HG02623 (cell line): ENCODE measurements at regions not wholly inside any gene's neighbourhood (a gene's known extent, or its start where the extent isn't known, plus 50 kb on each side); places are given as distances from the start of the nearest gene placed in this dataset.

Source experiments
- ATAC-seq: cut with Tn5 transposase; IDR thresholded peaks from one replicate; pipeline ENCODE4 v1.9.1; 2021; ENCODE audit warnings: moderate library complexity; ENCODE audit not compliant: unreplicated experiment

DNA sequence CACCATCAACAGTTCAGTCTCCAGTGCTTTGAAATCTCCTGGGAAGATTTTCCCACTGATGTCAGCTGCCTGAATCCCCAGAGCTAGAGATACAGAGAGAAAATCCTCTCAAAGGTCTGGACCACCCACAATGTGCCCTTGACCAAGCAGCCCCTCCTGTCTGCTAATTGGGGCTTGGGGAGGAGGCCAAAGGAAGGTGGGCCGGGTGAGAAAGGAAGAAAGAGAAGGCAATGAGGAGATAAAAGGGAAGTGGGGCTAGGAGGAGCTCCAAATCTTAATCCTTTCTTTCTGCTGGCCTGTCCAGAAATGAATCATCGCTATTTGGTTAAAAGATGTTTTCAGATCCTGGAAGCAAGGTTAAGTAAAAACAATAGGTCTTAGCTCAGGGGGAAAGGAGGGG is 322.9 kb downstream of the BCL11B start:
- no peak for ATAC-seq

- ATAC-seq = no peak
Observed at GRCh38 chr14:98949481-98950135, 322.4 kb downstream of the BCL11B start.

GRCh38 chr14:98950353-98950895 is 321.6 kb downstream of the BCL11B start:
- no peak for ATAC-seq

DNA sequence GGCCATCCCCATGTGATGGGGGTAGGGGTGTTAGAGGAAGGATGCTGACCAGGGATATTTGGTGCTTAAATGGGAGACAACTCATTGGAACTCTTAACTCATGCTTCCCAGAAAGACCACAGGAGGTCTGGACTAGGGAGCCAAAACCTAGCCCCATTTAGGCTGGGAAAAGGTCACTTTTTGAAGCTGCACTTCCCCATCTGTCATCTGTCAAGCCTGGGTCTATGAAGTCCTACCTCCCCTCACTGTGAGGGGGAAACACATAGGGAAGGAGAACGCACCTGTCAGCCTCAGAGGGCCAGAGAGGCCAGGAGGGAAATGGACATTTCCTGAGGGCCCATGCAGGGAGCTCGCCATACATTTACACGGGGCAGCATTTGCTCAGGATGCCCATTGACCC is 321.0 kb downstream of the BCL11B start:
- ATAC-seq = no peak

DNA sequence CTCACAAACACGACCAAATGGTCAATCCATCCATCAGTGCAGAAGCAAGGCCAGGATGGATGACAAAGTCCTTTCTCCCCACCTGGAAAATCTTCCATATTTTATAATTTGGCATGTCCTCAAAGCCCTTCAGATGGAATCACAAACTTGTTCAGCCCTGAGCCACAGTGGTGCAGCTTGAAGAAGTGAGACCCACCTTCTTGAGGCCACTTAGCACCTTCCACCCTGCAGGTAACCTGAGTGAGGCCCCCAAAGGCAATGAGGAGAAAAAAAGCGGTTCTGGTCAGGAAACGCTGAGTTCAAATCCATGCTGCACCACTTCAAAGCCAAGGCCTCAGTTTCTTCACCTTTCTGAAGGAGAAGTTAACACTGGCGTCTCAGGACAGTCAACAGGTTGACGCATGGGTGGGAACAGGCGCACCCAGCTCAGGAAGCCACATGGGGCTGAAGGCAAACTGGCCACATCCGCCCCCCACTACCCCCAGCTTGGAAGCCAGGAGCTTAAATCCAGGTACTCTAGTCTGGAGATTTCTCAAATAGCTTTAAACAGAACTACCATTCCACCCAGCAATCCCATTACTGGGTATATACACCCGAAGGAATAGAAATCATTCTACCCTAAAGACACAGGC is 320.4 kb downstream of the BCL11B start:
- ATAC-seq = no peak

GRCh38 chr14:98952593-98953350 is 319.2 kb downstream of the BCL11B start:
- no peak for ATAC-seq

DNA sequence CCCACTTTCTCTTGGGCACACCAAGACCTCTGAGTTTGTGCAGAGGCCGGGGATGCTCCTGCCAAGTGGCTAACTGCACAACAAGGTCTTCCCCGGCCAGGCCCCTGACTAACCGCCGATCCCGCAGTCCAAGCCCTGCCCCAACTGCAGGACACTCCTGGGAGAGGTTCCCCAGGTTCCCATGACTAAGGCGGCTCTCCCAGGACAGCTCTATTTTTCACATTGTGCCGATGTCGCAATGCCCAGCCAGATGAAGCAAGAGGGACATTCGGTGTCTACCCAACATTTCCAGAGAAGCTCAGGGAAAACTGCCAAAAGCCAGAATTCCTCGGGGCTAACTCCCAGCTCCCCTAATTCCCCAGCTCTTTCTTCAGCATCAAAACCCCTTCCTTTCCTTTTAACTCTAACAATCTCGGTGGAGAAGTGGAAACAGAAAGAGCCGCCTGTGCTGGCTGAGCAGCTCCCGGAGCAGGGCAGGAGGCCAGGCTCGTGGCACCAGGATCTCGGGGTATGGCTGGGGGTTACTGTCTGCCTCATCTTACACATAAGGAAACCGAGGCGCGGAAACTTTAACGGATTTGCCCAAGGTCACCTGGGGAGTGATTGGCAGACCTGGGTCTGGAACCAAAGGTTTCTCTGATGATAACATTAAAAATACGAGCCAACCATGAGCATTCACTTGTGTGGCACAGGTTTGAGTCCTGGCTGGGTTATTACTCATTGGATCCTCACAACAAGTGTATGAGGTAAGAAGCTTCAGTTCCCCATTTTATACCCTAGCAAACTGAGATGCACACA is 318.2 kb downstream of the BCL11B start:
- no peak for ATAC-seq

- no peak for ATAC-seq
Observed at GRCh38 chr14:98954349-98955000, 317.5 kb downstream of the BCL11B start.

GRCh38 chr14:98955036-98955740 is 316.8 kb downstream of the BCL11B start:
- ATAC-seq = no peak

DNA sequence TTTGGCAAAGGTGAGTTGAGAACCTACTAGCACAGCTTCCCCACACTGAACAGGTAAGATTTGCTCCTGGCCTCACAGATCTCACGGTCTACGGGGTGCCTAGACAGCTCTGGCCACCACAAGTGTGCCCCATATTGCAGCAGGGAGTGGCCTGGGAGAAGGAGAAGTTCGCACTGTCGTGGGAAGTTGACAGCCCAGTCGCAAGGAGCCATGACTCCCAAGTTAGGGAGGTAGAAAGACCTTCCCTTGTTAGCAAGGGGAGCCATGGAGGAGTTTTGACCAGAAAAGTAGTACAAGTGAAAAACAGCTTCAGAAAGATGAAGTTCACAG is 316.3 kb downstream of the BCL11B start:
- ATAC-seq = no peak

GRCh38 chr14:98956181-98956580 is 315.8 kb downstream of the BCL11B start:
- no peak for ATAC-seq

GRCh38 chr14:98956661-98957060 is 315.3 kb downstream of the BCL11B start:
- no peak for ATAC-seq

GRCh38 chr14:98957211-98958047 is 314.6 kb downstream of the BCL11B start:
- no peak for ATAC-seq

GRCh38 chr14:98958048-98958631 is 313.9 kb downstream of the BCL11B start:
- ATAC-seq = no peak

DNA sequence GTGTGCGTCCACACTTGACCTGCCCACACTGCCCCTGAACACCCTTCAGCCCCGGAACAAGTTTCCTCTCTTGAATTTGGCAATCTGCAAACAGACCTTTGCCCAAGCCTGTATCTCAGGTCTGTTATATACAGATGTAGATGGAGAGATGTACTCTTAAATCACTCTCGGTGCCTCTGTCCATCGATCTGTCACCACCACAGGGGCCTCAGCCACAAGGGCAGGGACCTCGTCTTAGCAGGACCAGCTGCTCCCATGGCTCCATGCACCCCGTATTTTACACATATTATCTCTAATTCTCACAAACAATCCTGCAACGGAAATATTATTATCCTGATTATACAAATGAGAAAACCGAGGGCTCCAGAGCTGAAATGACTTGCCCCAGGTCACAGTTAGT is 313.4 kb downstream of the BCL11B start:
- no peak for ATAC-seq

GRCh38 chr14:98959410-98959809 is 312.6 kb downstream of the BCL11B start:
- ATAC-seq = no peak

DNA sequence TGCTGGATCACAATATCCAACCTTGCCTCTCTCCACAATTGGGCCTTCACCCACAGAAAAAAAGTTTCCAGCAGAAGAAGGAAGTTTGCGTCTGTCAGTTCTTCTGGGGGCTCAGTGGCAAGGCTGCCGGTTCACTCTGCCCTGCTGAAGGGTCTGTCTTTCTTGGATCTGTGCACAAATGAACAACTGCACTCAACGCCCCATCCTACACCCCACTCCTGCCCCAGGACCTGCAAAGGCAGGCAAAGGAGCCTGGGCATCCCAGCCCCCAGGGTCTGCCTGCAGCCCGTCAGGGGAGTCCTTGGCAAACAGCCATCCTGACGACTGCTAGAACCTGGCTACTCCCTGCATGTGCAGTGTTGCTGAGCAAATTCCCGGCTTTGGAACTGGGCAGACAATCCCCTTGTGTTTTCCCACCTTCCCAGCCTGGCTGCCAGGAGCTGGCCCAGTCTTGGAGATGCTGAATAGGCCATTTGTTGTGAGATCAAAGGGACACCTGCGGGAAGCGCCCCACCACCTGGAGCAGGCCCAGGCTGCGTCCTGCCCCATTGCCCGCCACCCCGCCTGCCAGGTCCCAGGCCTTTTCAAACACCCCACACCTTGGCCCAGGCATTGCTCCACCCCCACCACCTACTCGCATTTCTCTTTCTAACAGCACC is 311.9 kb downstream of the BCL11B start:
- no peak for ATAC-seq

DNA sequence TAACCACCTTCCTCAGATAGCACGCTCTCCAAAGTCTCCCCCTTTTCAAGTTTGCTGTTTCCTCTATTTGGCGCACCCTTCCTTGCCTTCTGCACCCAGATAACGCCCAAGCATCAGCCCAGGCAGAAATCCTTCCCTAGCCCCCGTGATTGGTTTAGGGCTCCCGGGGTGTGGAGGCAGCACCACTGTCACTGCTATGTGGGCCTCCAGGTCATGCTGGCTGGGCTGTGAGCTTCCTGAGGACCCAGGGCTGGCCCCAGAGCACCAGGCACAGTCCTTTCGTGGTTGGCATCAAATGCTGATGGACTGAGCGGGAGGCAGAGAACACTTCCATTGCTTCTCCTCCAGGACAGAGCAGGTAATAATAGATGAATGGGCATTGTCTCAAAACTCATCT is 311.4 kb downstream of the BCL11B start:
- ATAC-seq = no peak
